GM21526 (cell line): ENCODE measurements at regions not wholly inside any gene's neighbourhood (a gene's known extent, or its start where the extent isn't known, plus 50 kb on each side); places are given as distances from the start of the nearest gene placed in this dataset.
A peak's percentile ranks its signal among the peaks of the same experiment; 100 is the strongest.

Experiments used
- ATAC-seq: cut with Tn5 transposase; IDR thresholded peaks from one replicate; pipeline ENCODE4 v1.9.1; 2021; ENCODE audit warnings: moderate library complexity; ENCODE audit not compliant: unreplicated experiment, low FRiP score

- ATAC-seq: peak; percentile 53
These were observed 381.0 kb upstream of the ARID1B start for GRCh38 chr6:156396068-156396771.

GRCh38 chr6:156395276-156395675 is 381.9 kb upstream of the ARID1B start:
- ATAC-seq: peak; percentile 57

DNA sequence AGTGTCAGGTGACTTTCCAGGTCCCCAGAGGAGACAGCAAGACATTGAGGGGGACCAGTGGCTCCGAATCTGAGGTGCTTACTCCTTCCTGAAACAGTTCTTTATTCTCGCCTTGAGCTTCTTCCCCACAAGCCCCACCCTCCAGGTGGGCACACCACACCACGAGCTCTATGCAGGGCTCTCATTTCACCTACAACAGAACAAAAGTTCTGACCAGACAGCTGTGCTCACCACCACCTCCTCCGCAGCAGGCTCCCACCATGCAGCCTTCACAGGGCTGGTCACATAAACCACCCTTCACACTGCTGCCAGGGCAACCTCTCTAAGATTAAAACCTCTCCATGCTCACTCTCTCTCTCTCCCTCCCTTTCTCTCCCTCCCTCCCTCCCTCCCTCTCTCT is 384.5 kb upstream of the ARID1B start:
- no peak for ATAC-seq

DNA sequence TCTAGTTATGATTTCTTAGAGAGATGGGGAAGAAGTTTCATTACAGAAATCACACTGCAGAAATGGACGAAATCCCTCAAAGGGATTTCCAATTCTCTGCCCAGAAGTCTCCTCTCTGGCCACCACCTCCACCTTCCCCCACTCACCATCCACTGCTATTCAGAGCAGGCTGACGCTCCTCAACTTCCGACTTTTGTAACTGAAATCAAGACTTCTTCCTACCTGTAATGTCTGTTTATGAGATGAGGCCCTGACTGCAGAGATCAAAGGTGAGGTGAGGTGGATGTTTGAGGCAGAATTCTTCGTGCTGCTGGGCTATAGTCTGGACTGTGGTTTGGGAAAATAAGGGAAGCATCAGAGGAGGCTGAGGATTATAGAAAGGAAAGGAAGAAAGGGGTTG is 385.2 kb upstream of the ARID1B start:
- ATAC-seq: no peak

- ATAC-seq: no peak
These were observed 386.0 kb upstream of the ARID1B start for GRCh38 chr6:156391061-156391672.

GRCh38 chr6:156390621-156391020 is 386.6 kb upstream of the ARID1B start:
- no peak for ATAC-seq

DNA sequence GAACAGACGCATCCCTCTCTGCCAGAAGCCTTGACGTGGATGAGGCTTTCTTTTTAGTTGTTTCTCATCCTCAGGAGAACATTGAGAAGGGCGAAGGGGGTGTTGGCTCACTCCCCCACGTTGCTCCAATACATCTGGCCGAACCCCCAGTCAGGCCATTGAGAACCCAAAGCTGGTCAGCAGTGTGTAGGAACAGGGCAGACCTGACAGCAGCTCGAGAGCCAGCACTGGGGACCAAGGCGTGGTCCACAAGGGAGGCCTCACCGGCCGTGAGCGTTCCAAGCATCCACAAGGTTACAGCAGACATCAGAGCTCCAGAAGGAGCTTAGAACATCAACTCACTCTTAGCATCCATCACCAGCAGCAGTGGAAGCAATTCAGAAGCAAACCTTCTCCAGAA is 387.9 kb upstream of the ARID1B start:
- ATAC-seq: no peak

GRCh38 chr6:156387472-156387871 is 389.7 kb upstream of the ARID1B start:
- ATAC-seq: no peak

DNA sequence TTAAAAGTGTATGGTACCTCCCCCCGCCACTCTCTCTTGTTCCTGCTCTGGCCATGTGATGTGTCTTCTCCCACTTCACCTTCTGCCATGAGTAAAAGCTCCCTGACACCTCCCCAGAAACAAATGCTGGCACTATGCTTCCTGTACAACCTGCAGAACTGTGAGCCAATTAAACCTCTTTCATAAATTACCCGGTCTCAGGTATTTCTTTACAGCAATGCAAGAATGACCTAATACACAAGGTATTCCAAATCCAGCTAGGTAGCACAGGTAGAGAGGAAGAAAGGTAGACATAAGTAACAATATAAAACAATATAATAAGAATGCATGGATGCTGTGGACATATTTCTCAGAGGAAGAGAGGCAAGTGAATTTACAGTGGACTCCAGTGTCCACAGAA is 394.1 kb upstream of the ARID1B start:
- ATAC-seq: no peak

GRCh38 chr6:156379392-156380289 is 397.5 kb upstream of the ARID1B start:
- ATAC-seq: no peak

DNA sequence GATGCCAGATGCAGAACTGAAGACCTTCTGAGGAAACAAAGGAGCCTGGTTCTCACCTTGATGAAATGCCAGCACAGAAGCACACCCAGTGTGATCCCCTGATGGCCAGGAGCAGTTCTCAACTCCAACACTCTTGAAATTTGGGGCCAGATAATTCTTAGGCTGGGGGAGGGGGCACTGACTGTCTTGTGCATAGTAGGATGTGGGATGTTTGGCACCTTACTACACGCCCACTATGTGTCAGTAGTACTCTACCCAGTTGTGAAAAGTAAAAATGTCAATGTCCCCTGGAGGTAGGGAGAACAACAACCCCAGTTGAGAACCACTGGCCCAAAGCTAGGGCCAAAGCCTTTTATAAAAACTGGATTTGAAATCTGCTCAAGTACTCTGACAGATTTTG is 398.3 kb upstream of the ARID1B start:
- no peak for ATAC-seq

GRCh38 chr6:156376091-156376490 is 401.1 kb upstream of the ARID1B start:
- no peak for ATAC-seq

DNA sequence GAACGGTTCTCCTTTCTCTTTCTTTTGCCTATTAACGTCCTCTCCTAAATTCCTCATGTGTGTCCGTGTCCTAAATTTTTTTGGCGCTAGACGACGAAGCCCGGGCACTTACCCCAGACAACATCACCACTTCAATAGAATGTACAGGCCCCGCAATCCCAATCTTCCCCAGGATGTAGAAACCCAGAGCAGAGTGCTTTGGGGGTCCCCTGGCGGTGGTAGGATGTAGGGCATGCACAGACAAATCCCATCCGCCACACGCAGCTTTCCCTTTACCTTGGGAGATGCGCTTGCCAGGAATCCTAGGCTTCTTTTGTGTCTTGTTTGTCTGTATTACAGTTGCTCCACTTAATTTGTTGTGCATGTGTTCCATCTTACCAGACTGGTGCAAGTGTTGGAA is 417.3 kb upstream of the ARID1B start:
- no peak for ATAC-seq

DNA sequence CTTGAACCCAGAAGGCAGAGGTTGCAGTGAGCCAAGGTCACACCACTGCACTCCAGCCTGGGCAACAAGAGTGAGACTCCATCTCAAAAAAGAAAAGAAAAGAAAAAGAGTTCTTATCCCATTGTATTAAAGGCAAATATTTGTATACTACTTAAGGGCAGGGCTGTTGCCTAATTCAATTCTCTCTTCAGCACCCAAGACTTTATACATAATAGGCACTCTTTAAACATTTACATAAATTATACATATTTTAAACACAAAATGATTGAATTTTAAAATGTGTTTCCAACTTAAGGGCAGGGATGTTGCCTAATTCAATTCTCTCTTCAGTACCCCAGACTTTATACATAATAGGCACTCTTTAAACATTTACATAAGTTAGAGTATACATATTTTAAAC is 424.3 kb upstream of the ARID1B start:
- no peak for ATAC-seq

DNA sequence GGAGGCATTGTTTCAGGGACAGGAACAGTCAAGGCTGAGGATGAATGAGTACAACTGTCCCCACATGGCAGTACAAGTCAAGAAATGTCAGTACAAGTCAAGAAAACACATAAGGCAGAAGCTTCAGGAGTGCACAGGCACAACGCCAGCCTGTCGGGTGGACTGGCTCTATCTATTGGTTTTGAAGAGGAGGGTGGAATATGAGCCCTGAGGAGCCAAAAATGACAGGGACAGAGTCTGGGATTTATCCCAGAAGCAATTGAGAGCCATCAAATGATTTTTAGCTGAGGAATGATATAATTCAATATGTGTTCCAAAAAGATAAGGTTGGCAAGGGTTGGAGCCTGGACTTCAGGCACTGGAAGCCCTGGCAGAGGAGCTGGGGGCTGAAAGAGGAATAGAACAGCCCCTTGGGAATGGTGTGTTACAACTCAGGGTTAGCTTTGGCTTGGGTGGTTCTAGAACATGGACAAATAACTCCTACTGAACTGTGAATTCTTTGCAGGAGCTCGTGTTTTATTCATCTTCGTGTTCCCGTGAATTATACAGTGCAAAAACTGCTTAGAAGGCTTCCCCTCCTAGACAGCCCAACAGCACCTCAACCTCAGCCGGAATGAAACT is 425.7 kb upstream of the ARID1B start:
- no peak for ATAC-seq

GRCh38 chr6:156350337-156350736 is 426.8 kb upstream of the ARID1B start:
- no peak for ATAC-seq

GRCh38 chr6:156348849-156349248 is 428.3 kb upstream of the ARID1B start:
- no peak for ATAC-seq

GRCh38 chr6:156348424-156348823 is 428.8 kb upstream of the ARID1B start:
- ATAC-seq: no peak

- no peak for ATAC-seq
These were observed 429.5 kb upstream of the ARID1B start for GRCh38 chr6:156347656-156348055.

DNA sequence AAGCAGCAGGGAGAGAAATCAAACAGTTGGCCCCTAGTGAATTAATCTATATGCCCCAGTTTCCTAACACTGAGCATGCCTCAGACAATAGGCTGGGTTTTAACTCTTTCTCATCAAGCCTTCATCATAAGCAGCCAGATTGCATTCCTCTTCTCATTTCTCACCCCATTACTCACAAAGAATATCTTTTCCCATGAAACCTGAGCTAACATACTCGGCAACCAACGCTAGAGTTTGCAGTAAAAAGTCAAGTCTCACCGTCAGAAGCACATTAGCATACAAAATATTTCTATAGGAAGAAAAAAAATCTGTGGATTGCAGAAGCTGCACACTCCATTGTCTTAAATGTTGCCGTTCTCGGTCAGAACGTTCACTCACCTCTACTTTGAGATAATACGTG is 429.9 kb upstream of the ARID1B start:
- ATAC-seq: no peak

- no peak for ATAC-seq
These were observed 431.5 kb upstream of the ARID1B start for GRCh38 chr6:156345700-156346099.
